ENCODE measurements at regions not wholly inside any gene's neighbourhood (a gene's known extent, or its start where the extent isn't known, plus 50 kb on each side); places are given as distances from the start of the nearest gene placed in this dataset.
"Not testable (repeated sequence)": the region's sequence is repeated elsewhere in the genome, so short reads cannot be mapped to it uniquely, and the experiment has no call there.

GRCh38 chr7:111676167-111676566 lies 113.9 kb upstream of the IMMP2L start:
- no peak for DNase-seq (ENCODE audit: low spot score)
- intact Hi-C loops (cut with DNase I), result no loop called here
- no peak for ATAC-seq

- DNase-seq (ENCODE audit: low spot score) (no peak), ATAC-seq (no peak)
- intact Hi-C loops (cut with DNase I), result no loop called here
Measured at GRCh38 chr7:111672901-111673300, 110.6 kb upstream of the IMMP2L start.

- intact Hi-C loops (cut with DNase I), result no loop called here
- ATAC-seq (no peak), DNase-seq (ENCODE audit: low spot score) (no peak)
Measured at GRCh38 chr7:111671927-111672326, 109.6 kb upstream of the IMMP2L start.

GRCh38 chr7:111668711-111669110 lies 106.4 kb upstream of the IMMP2L start:
- no peak for ATAC-seq
- intact Hi-C loops (cut with DNase I), result no loop called here
- no peak for DNase-seq (ENCODE audit: low spot score)

GRCh38 chr7:111667488-111667887 lies 105.2 kb upstream of the IMMP2L start:
- ATAC-seq, result no peak
- DNase-seq (ENCODE audit: low spot score), result no peak
- intact Hi-C loops (cut with DNase I), result no loop called here

GRCh38 chr7:111666260-111666659 lies 104.0 kb upstream of the IMMP2L start:
- intact Hi-C loops (cut with DNase I), result no loop called here
- no peak for DNase-seq (ENCODE audit: low spot score)
- no peak for ATAC-seq

GRCh38 chr7:111663771-111664170 lies 101.5 kb upstream of the IMMP2L start:
- intact Hi-C loops (cut with DNase I), result no loop called here
- no peak for ATAC-seq
- DNase-seq (ENCODE audit: low spot score), result no peak

- ATAC-seq, result no peak
- intact Hi-C loops (cut with DNase I), result no loop called here
- DNase-seq (ENCODE audit: low spot score), result no peak
Measured at GRCh38 chr7:111662386-111662785, 100.1 kb upstream of the IMMP2L start.

GRCh38 chr7:111660478-111660877 lies 98.2 kb upstream of the IMMP2L start:
- no peak for ATAC-seq
- DNase-seq (ENCODE audit: low spot score), result no peak
- intact Hi-C loops (cut with DNase I), result no loop called here

GRCh38 chr7:111658546-111658945 lies 96.3 kb upstream of the IMMP2L start:
- no peak for DNase-seq (ENCODE audit: low spot score)

GRCh38 chr7:111657018-111657417 lies 94.7 kb upstream of the IMMP2L start:
- DNase-seq (ENCODE audit: low spot score), result no peak
- intact Hi-C loops (cut with DNase I), result no loop called here
- ATAC-seq, result no peak

More at GRCh38 chr7:111658546-111658945, 96.3 kb upstream of the IMMP2L start:
- intact Hi-C loops (cut with DNase I), result no loop called here
- ATAC-seq, result no peak

- intact Hi-C loops (cut with DNase I), result no loop called here
- DNase-seq (ENCODE audit: low spot score), result no peak
- no peak for ATAC-seq
Measured at GRCh38 chr7:111654343-111654742, 92.1 kb upstream of the IMMP2L start.

- DNase-seq (ENCODE audit: low spot score) (no peak), ATAC-seq (no peak)
- intact Hi-C loops (cut with DNase I), result no loop called here
Measured at GRCh38 chr7:111653846-111654245, 91.6 kb upstream of the IMMP2L start.

- DNase-seq (ENCODE audit: low spot score), result no peak
- intact Hi-C loops (cut with DNase I), result no loop called here
- no peak for ATAC-seq
Measured at GRCh38 chr7:111650456-111650999, 88.2 kb upstream of the IMMP2L start.

- intact Hi-C loops (cut with DNase I), result no loop called here
- ATAC-seq, result peak; percentile 49
- no peak for DNase-seq (ENCODE audit: low spot score)
Measured at GRCh38 chr7:111647881-111648280, 85.6 kb upstream of the IMMP2L start.

GRCh38 chr7:111644595-111644994 lies 82.3 kb upstream of the IMMP2L start:
- ATAC-seq; intact Hi-C loops (cut with DNase I); DNase-seq (ENCODE audit: low spot score): not testable (repeated sequence)

GRCh38 chr7:111642373-111642772 lies 80.1 kb upstream of the IMMP2L start:
- intact Hi-C loops (cut with DNase I), result no loop called here
- DNase-seq (ENCODE audit: low spot score) (no peak), ATAC-seq (no peak)

- DNase-seq (ENCODE audit: low spot score) (no peak), ATAC-seq (peak; percentile 31)
- intact Hi-C loops (cut with DNase I), result no loop called here
Measured at GRCh38 chr7:111640416-111640815, 78.1 kb upstream of the IMMP2L start.

- DNase-seq (ENCODE audit: low spot score) (no peak), ATAC-seq (peak; percentile 93)
- intact Hi-C loops (cut with DNase I), result no loop called here
Measured at GRCh38 chr7:111639934-111640333, 77.6 kb upstream of the IMMP2L start.

- intact Hi-C loops (cut with DNase I), result no loop called here
- DNase-seq (ENCODE audit: low spot score) (no peak), ATAC-seq (peak; percentile 37)
Measured at GRCh38 chr7:111638078-111638477, 75.8 kb upstream of the IMMP2L start.

- intact Hi-C loops (cut with DNase I), result no loop called here
Measured at GRCh38 chr7:111633878-111634277, 71.6 kb upstream of the IMMP2L start.

GRCh38 chr7:111630862-111631261 lies 68.6 kb upstream of the IMMP2L start:
- DNase-seq (ENCODE audit: low spot score) (no peak), ATAC-seq (no peak)
- intact Hi-C loops (cut with DNase I), result no loop called here

More at GRCh38 chr7:111633878-111634277, 71.6 kb upstream of the IMMP2L start:
- DNase-seq (ENCODE audit: low spot score), result no peak
- no peak for ATAC-seq

Measured in sciatic nerve (tissue), 2 donors.